Prostate gland (tissue), 2 donors: ENCODE measurements at regions not wholly inside any gene's neighbourhood (a gene's known extent, or its start where the extent isn't known, plus 50 kb on each side); places are given as distances from the start of the nearest gene placed in this dataset.

Experiments
- CTCF ChIP-seq, 4 experiments: fragments of 200-600 bp in 2 of 4; fragments of 450-650 bp in 2 of 4; sonication (generic) in 2 of 4; IDR thresholded peaks; 1 replicate in 3 of 4; 2 replicates in 1 of 4; pipeline ENCODE4 v1.5.1; 2016 to 2019; ENCODE audit warnings: antibody characterized with exemption in 4 of 4, mild to moderate bottlenecking in 2 of 4, moderate library complexity in 2 of 4
- POLR2A ChIP-seq: fragments of 450-650 bp; IDR thresholded peaks from one replicate; pipeline ENCODE4 v1.6.1; 2016; ENCODE audit warnings: antibody characterized with exemption, mild to moderate bottlenecking
- POLR2AphosphoS5 ChIP-seq: sonication (generic); formaldehyde crosslinking; IDR thresholded peaks from one replicate; pipeline ENCODE4 v1.6.1; 2017; ENCODE audit warnings: antibody characterized with exemption

- TF ChIP-seq POLR2AphosphoS5 (no peak), CTCF (IDR thresholded peaks at IDR 0.05) (no peak), POLR2A (no peak)
Observed at GRCh38 chr14:38948576-38948975, 154.5 kb downstream of the SEC23A start.
